DOHH2 (cell line): ENCODE measurements at regions not wholly inside any gene's neighbourhood (a gene's known extent, or its start where the extent isn't known, plus 50 kb on each side); places are given as distances from the start of the nearest gene placed in this dataset.

Source experiments
- H3F3A ChIP-seq: fragments of 200-600 bp; sonication (generic), shearing (Covaris generic); 2 replicates; pipeline ENCODE4 v1.6.0; 2016; ENCODE audit warnings: antibody characterized with exemption, mild to moderate bottlenecking; ENCODE audit not compliant: control insufficient read depth, insufficient read depth
- H3K27ac ChIP-seq: fragments of 200-600 bp; sonication (generic); 2 replicates; pipeline ENCODE4 v1.5.1; 2014; ENCODE audit warnings: low read depth, mild to moderate bottlenecking, low read length, moderate library complexity
- H3K27me3 ChIP-seq: fragments of 200-600 bp; sonication (generic); 2 replicates; pipeline ENCODE4 v1.6.1; 2014; ENCODE audit warnings: mild to moderate bottlenecking, low read length, mixed read lengths; ENCODE audit not compliant: control insufficient read depth
- H3K36me3 ChIP-seq: fragments of 200-600 bp; sonication (generic); 2 replicates; pipeline ENCODE4 v1.6.1; 2014; ENCODE audit warnings: mild to moderate bottlenecking, low read length, moderate library complexity, mixed read lengths; ENCODE audit not compliant: control insufficient read depth
- H3K4me1 ChIP-seq: fragments of 200-600 bp; sonication (generic); 2 replicates; pipeline ENCODE4 v1.6.1; 2014; ENCODE audit warnings: mild to moderate bottlenecking, low read length, mixed read lengths; ENCODE audit not compliant: control insufficient read depth
- H3K4me2 ChIP-seq: fragments of 200-600 bp; sonication (generic); 2 replicates; pipeline ENCODE4 v1.6.0; 2014; ENCODE audit warnings: mild to moderate bottlenecking, low read length, moderate library complexity
- H3K4me3 ChIP-seq: fragments of 200-600 bp; sonication (generic); 2 replicates; pipeline ENCODE4 v1.5.1; 2014; ENCODE audit warnings: mild to moderate bottlenecking, low read length, mixed read lengths
- H3K79me2 ChIP-seq: fragments of 200-600 bp; sonication (generic); 2 replicates; pipeline ENCODE4 v1.6.1; 2014; ENCODE audit warnings: mild to moderate bottlenecking, low read length, mixed read lengths; ENCODE audit not compliant: control insufficient read depth
- H3K9me2 ChIP-seq: fragments of 200-600 bp; sonication (generic); replicated peaks from 2 replicates; pipeline ENCODE4 v1.6.1; 2014; ENCODE audit warnings: mild to moderate bottlenecking, low read length, mixed read lengths; ENCODE audit not compliant: control insufficient read depth
- H3K9me3 ChIP-seq: fragments of 200-600 bp; sonication (generic); 2 replicates; pipeline ENCODE4 v1.6.1; 2014; ENCODE audit warnings: antibody characterized with exemption, low read length, mixed read lengths; ENCODE audit not compliant: control insufficient read depth, insufficient read depth
- H4K20me1 ChIP-seq: fragments of 200-600 bp; sonication (generic); 2 replicates; pipeline ENCODE4 v1.6.0; 2014; ENCODE audit warnings: low read depth, mild to moderate bottlenecking, antibody characterized with exemption, low read length, moderate library complexity; ENCODE audit not compliant: control insufficient read depth, insufficient read depth
- CTCF ChIP-seq: fragments of 200-600 bp; sonication (generic); IDR thresholded peaks from one replicate; pipeline ENCODE4 v1.5.1; 2014; ENCODE audit warnings: antibody characterized with exemption, mild to moderate bottlenecking, low read depth, low read length; ENCODE audit not compliant: poor library complexity, severe bottlenecking
- EZH2phosphoT487 ChIP-seq: fragments of 200-600 bp; sonication (generic); IDR thresholded peaks from 2 replicates; pipeline ENCODE4 v1.6.1; 2017; ENCODE audit warnings: borderline replicate concordance, mild to moderate bottlenecking, antibody characterized with exemption, low read length, moderate library complexity, mixed read lengths

DNA sequence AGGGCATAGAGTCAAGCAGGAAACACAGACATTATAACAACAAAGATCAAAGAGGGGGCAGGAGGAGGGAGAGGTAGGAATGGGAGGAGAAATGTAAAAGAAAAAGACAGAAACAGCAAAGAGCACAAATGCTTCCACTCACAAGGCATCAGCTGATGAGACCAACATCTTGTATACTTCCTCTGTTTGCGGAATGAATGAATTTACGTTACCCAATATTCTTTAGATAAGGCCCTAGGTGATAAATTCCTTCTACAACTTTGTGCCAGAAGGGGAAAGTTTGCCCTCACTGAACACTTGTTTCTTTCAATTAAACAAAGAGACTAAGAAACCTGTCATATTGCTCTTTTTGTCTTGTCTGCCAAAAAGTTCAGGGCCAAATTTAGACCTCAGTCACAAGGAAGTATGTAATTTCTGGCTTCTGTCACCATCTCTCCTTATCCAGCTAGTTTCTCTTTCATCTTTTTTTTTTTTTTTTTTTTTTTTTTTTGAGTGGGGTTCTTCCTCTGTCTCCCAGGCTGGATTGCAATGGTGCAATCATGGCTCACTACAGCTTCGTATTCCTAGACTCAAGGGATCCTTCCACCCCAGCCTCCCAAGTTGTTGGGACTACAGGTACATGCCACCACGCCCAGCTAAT lies 116.4 kb upstream of the NANOS1 start:
- no peaks in the 10 kb centered on the region for H3K4me1 ChIP-seq
- no peaks in the 10 kb centered on the region for H4K20me1 ChIP-seq
- no peaks in the 10 kb centered on the region for H3F3A ChIP-seq
- TF ChIP-seq EZH2phosphoT487: no peak
- no peak for TF ChIP-seq CTCF
- no peak overlapping the region for H3K4me2 ChIP-seq
- H3K4me3 ChIP-seq: no peak overlapping the region
- H3K79me2 ChIP-seq: no peaks in the 10 kb centered on the region
- H3K36me3 ChIP-seq: no peaks in the 10 kb centered on the region
- H3K27me3 ChIP-seq: no peaks in the 10 kb centered on the region
- no peaks in the 10 kb centered on the region for H3K9me3 ChIP-seq
- no peaks in the 10 kb centered on the region for H3K9me2 ChIP-seq
- no peak overlapping the region for H3K27ac ChIP-seq

GRCh38 chr10:118913825-118914224 lies 115.7 kb upstream of the NANOS1 start:
- no peaks in the 10 kb centered on the region for H3K36me3 ChIP-seq
- H3K79me2 ChIP-seq: no peaks in the 10 kb centered on the region
- no peaks in the 10 kb centered on the region for H4K20me1 ChIP-seq
- H3K27ac ChIP-seq: no peak overlapping the region
- no peaks in the 10 kb centered on the region for H3K4me1 ChIP-seq
- H3K4me3 ChIP-seq: no peak overlapping the region
- H3K4me2 ChIP-seq: no peak overlapping the region
- no peak for TF ChIP-seq EZH2phosphoT487
- no peak for TF ChIP-seq CTCF
- H3F3A ChIP-seq: no peaks in the 10 kb centered on the region
- H3K27me3 ChIP-seq: no peaks in the 10 kb centered on the region
- H3K9me3 ChIP-seq: no peaks in the 10 kb centered on the region
- H3K9me2 ChIP-seq: no peaks in the 10 kb centered on the region

DNA sequence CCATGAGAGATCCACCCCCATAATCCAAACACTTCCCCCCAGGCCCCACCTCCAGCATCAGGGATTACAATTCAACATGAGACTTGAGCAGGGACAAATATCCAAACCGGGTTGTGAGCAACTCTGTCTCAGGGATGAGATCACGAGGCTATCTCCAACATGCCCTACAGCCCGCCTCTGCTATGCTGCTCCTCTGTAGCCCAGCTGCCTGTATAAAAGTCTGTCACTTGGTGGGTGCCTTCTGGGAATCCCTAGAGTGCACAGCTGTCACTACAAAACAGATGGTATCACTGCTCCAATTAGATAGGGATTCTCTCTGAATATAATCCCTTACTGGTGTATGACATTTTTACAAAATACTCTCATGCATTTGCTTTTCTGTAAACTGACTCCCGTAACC lies 114.9 kb upstream of the NANOS1 start:
- no peaks in the 10 kb centered on the region for H3K9me2 ChIP-seq
- H3K36me3 ChIP-seq: no peaks in the 10 kb centered on the region
- no peaks in the 10 kb centered on the region for H3K9me3 ChIP-seq
- no peaks in the 10 kb centered on the region for H3K4me1 ChIP-seq
- no peaks in the 10 kb centered on the region for H4K20me1 ChIP-seq
- H3F3A ChIP-seq: no peaks in the 10 kb centered on the region
- no peak overlapping the region for H3K4me2 ChIP-seq
- no peaks in the 10 kb centered on the region for H3K27me3 ChIP-seq
- no peaks in the 10 kb centered on the region for H3K79me2 ChIP-seq
- no peak overlapping the region for H3K27ac ChIP-seq
- no peak overlapping the region for H3K4me3 ChIP-seq
- TF ChIP-seq EZH2phosphoT487 (no peak), CTCF (no peak)

DNA sequence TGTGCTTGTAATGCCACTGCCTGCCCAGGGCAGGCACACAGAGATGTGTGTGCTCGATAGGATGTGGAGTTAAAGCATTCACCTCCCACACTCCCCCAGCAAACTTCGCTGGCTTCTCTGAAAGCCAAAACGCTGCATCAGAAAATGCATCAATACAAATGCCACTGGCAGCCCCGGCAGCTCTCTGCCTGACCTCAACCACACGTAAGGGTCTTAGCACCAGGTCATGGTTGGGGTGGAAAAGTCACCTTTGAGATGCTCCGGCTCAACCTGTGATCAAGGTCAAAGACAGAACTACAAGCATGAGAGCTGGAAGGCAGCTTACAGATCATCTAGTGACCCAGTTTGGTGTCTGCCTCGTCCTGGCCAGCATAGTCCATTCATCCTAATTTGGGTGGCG lies 114.4 kb upstream of the NANOS1 start:
- Histone ChIP-seq H3K4me3 (no peak overlapping the region), H4K20me1 (no peaks in the 10 kb centered on the region), H3K9me3 (no peaks in the 10 kb centered on the region), H3K27ac (no peak overlapping the region), H3K36me3 (no peaks in the 10 kb centered on the region), H3K4me1 (no peaks in the 10 kb centered on the region), H3K4me2 (no peak overlapping the region), H3K9me2 (no peaks in the 10 kb centered on the region), H3K79me2 (no peaks in the 10 kb centered on the region), H3F3A (no peaks in the 10 kb centered on the region), H3K27me3 (no peaks in the 10 kb centered on the region)
- TF ChIP-seq CTCF (no peak), EZH2phosphoT487 (no peak)
